HG02571 (cell line): ENCODE measurements at regions not wholly inside any gene's neighbourhood (a gene's known extent, or its start where the extent isn't known, plus 50 kb on each side); places are given as distances from the start of the nearest gene placed in this dataset.

Experiments
- ATAC-seq: cut with Tn5 transposase; IDR thresholded peaks from one replicate; pipeline ENCODE4 v1.9.1; 2021; ENCODE audit warnings: mild to moderate bottlenecking, moderate library complexity; ENCODE audit not compliant: unreplicated experiment

- no peak for ATAC-seq
These were observed 80.5 kb upstream of the SLC24A5 start for GRCh38 chr15:48040166-48040817.

DNA sequence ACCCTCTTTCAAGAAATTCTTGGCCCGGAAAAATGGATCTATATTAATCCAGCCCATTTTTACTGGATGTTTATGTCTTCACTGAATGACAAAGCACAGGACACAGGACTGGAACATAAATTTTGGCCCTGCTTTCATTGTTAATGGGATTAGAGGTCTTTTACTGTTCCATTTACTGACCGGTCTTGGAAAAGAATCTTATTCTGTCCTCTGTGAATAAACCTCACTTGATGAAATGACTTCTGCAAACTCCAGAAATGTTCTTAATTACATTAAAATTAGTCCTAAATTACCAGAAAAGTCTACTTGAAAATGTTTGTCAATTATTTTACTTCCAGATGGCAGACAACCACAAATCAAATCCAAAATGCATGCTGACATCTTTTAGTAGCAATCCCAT lies 79.3 kb upstream of the SLC24A5 start:
- ATAC-seq = no peak

GRCh38 chr15:48046813-48047438 lies 73.9 kb upstream of the SLC24A5 start:
- no peak for ATAC-seq

- no peak for ATAC-seq
These were observed 71.1 kb upstream of the SLC24A5 start for GRCh38 chr15:48049736-48050135.

DNA sequence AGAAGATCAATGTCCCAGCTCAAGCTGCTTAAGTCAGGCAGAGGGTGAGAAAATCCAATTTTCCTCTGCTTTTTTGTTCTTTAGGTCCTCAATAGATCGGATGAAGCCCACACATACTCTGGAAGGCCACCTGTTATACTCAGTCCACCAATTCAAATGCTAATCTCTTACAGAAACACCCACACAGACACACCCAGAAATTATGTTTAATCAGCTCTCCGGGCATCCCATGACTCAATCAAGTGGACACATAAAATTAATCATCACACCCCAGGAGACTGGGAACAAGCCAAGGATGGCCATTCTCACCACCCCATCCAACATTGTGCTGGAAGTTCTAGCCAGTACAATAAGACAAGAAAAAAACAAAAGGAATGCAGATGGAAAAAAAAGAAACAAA lies 67.8 kb upstream of the SLC24A5 start:
- no peak for ATAC-seq

DNA sequence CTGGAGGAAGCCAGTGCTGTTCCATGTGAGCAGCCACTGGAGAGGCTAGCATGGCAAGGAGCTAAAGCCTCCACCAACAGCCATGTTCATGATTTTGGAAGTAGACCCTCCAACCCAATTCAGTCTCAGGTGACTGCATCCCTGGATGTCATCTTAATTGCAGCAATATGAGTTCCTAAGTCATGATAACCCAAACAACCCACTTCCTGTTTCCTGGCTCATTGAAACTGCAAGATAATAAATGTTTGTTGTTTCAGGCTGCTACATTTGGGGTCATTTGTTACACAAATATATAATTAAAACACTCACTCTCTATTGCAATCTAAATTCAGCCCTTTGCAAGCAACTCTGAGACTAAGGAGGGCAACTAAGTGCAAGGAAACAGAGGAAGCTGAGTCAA lies 62.4 kb upstream of the SLC24A5 start:
- ATAC-seq = no peak

GRCh38 chr15:48059791-48060190 lies 61.0 kb upstream of the SLC24A5 start:
- no peak for ATAC-seq

DNA sequence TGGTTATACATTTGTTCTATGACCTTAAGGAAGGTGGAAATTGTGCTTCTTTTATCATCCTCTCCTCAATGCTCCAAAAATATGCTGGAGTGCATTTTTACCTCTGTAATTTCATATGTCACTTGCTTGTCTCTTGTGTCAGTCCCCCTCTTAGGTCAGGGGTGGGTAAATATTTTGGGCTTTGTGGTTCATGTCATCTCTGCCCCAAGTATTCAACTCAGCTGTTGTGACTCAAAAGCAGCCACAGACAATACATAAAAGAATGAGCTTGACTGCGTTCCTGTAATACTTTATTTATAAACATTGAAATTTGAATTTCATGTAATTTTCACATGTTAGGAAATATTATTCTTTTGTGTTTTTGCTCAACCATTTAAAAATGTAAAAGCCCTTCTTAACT lies 60.4 kb upstream of the SLC24A5 start:
- ATAC-seq = no peak

GRCh38 chr15:48061605-48062004 lies 59.2 kb upstream of the SLC24A5 start:
- no peak for ATAC-seq

DNA sequence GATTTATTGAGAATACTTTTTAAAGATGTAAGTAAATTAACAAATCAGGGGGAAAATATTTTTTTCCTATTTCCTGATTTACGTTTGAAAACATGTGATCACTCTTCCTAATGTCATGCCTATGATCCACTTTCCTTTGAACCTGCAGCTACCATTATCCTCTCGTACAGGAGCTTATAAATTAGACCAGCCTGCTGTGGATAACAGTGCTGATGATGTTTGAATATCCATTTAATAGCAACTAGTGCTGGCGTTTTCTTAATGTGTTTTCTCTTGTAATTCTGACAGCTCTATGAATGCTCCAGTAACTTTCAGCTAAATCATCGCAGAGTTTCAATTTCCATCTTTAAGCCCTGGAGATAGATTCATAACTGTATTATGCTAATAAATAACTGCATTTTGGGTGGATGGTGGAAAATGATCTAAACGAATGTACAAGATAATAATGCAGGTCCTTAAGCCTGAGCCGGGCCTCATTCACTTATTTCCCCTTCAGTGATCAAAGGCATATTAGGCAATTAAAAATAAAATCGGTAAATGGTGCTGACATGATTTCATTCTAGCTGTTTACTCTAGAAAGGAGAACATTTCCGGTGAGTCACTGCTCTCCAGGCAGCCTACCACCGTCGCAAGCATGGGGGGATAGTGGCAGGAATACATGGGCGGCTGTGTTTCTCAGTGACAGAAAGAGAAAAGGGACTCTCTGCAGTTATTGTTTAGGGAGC lies 58.5 kb upstream of the SLC24A5 start:
- ATAC-seq = no peak

DNA sequence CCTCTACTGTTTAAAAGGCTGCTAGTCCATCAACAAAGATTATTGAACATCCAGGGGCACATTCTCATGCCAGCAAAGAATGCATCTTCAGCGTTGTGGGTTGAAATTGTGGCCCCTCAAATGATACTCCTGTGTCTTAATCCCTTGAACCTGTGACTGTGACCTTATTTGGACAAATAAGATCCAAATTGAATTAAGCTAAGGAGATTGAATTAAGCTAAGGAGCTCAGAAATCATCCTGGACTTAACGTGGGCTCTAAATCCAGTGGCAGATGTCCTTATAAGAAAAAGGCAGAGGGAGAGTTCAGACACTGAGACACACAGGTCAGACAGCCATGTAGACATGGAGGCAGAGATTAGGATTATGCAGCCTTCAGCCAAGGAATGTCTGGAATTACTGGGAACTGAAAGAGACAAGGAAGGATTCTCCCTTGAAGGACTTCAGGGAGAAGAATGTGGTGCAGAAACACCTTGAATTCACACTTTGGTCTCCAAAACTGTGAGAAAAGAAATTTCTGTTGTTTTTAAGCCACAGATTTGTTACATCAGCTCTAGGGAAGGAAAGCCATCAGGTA lies 57.3 kb upstream of the SLC24A5 start:
- no peak for ATAC-seq

DNA sequence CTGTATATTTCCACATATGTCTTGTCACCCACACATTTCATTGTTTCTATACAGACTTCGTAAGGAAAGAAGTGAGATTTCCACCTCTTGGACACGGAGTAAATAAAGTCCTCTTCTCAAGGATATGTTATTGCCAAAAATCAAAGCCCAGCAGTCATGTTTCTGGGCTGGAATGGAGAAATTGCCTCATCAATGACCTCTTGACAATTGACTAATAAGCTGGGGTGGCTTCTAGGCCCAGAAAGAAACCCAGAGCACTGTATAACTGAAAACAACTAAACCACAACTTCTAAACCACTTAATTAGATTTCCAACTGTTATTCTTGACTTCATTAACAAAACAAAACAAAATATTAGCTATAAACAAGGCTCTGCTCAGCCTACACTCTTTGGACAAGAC lies 56.4 kb upstream of the SLC24A5 start:
- ATAC-seq = no peak

DNA sequence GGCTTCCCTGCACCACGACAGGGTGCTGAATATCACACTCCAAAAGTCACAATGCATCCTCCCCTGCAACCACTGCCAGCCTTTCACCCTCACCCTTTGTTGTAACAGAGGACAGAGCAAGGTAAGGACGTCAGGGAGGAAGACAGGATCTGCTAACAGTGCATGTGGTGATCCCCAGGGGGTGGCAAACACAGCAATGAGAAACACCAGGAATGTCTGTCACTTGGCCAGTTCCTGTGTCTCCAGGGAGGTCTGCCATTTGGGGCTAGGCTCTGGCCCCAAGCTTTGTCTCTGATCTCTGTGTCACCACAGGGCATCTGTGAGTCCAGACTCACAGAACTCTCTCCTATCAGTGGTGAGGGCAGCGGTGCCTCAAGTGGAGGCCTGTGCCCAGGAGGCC lies 54.3 kb upstream of the SLC24A5 start:
- ATAC-seq = no peak
